Ovary (tissue), 7 donors: ENCODE measurements at regions not wholly inside any gene's neighbourhood (a gene's known extent, or its start where the extent isn't known, plus 50 kb on each side); places are given as distances from the start of the nearest gene placed in this dataset.

Experiments
- DNase-seq, 5 donors: peaks; one replicate each; pipeline ENCODE4 v3.0.0-alpha.2; 2019 to 2020
- H3K27ac ChIP-seq, 2 donors: fragments of 200-600 bp; one replicate each; pipeline versions ENCODE4 v1.5.1 to v1.8.0; 2019 to 2022
- H3K27me3 ChIP-seq: fragments of 200-600 bp; one replicate; pipeline ENCODE4 v1.8.0; 2022
- H3K36me3 ChIP-seq: fragments of 200-600 bp; sonication (generic); one replicate; pipeline ENCODE4 v1.5.1; 2019
- H3K4me1 ChIP-seq: one replicate; pipeline ENCODE4 v1.8.1; 2013; ENCODE audit warnings: mild to moderate bottlenecking, moderate library complexity; ENCODE audit not compliant: insufficient read depth
- H3K4me3 ChIP-seq: fragments of 200-600 bp; sonication (generic); one replicate; pipeline ENCODE4 v1.5.1; 2017
- H3K9me3 ChIP-seq, 2 donors: fragments of 200-600 bp in 1 of 2; sonication (generic) in 1 of 2; one replicate each; pipeline versions ENCODE4 v1.5.1 to v1.8.1; 2013 to 2019; ENCODE audit warnings: mild to moderate bottlenecking in 1 of 2, moderate library complexity in 1 of 2
- CTCF ChIP-seq, 3 donors: fragments of 450-650 bp in 2 of 3; fragments of 200-600 bp in 1 of 3; IDR thresholded peaks; one replicate each; pipeline versions ENCODE4 v1.5.1 to v1.8.0; 2016 to 2022; ENCODE audit warnings: antibody characterized with exemption in 3 of 3, mild to moderate bottlenecking in 1 of 3
- EP300 ChIP-seq: sonication (generic); formaldehyde crosslinking; IDR thresholded peaks from one replicate; pipeline ENCODE4 v1.6.1; 2017; ENCODE audit warnings: antibody characterized with exemption
- POLR2A ChIP-seq: fragments of 450-650 bp; IDR thresholded peaks from one replicate; pipeline ENCODE4 v1.6.1; 2017; ENCODE audit warnings: antibody characterized with exemption, mild to moderate bottlenecking, moderate library complexity
- WGBS, 3 donors: extraction: QIAGEN DNeasy Blood & Tissue Kit in 1 of 3; methylation state at CpG; one replicate each; pipeline versions ENCODE4 v1.1.5 to v1.1.7; 2013 to 2017; 5-methylcytosine and 5-hydroxymethylcytosine counted together
- intact Hi-C, 4 donors: fragments of 100-400 bp; cut with DNase I; formaldehyde crosslinking; loops; one replicate each; pipeline versions ENCODE4 v1.11.0 to v1.15.1; 2022 to 2023
- donor health status: DM: no; HTN: no; CAD: no; lungs with moderate emphysema.
- donor health status: DM: no; HTN: no; CAD: no.
- donor health status: Bipolar disorder and iron deficiency.
- donor health status: DM: no; HTN: no; CAD: no.
- donor health status: DM: yes; HTN: yes; CAD: no.

GRCh38 chr6:11362564-11362963 lies 130.1 kb upstream of the NEDD9 start:
- no peak overlapping the region for H3K4me3 ChIP-seq
- no peak overlapping the region for H3K27ac ChIP-seq
- no peak for DNase-seq
- no peaks in the 10 kb centered on the region for H3K27me3 ChIP-seq
- no peak for TF ChIP-seq EP300
- TF ChIP-seq POLR2A: no peak
- no peak for TF ChIP-seq CTCF (IDR thresholded peaks at IDR 0.05)
- 87 to 97% (median 90%) methylated on average over 1 of the region's 1 CpG for WGBS, 3 donors
- intact Hi-C loops: no loop called here
- H3K4me1 ChIP-seq: no peaks in the 10 kb centered on the region
- no peaks in the 10 kb centered on the region for H3K36me3 ChIP-seq
- H3K9me3 ChIP-seq: no peaks in the 10 kb centered on the region

GRCh38 chr6:11358904-11359830 lies 126.7 kb upstream of the NEDD9 start:
- no peaks in the 10 kb centered on the region for H3K27me3 ChIP-seq
- no peaks in the 10 kb centered on the region for H3K36me3 ChIP-seq
- peaks cover 4% of the 10 kb centered on the region for H3K4me1 ChIP-seq
- intact Hi-C loops: no loop called here
- TF ChIP-seq EP300: no peak
- no peak for TF ChIP-seq POLR2A
- no peak for TF ChIP-seq CTCF (IDR thresholded peaks at IDR 0.05)
- H3K9me3 ChIP-seq: no peaks in the 10 kb centered on the region
- no peak overlapping the region for H3K4me3 ChIP-seq
- H3K27ac ChIP-seq: no peak overlapping the region
- no peak for DNase-seq
- WGBS, 3 donors: 54 to 56% (median 55%) methylated on average over 4 of the region's 4 CpGs

- intact Hi-C loops: no loop called here
Measured at GRCh38 chr6:11357285-11357684, 124.8 kb upstream of the NEDD9 start.

More at GRCh38 chr6:11357285-11357684, 124.8 kb upstream of the NEDD9 start:
- no peaks in the 10 kb centered on the region for H3K36me3 ChIP-seq
- H3K4me3 ChIP-seq: no peak overlapping the region
- 86 to 89% (median 89%) methylated on average over 7 of the region's 7 CpGs for WGBS, 3 donors
- no peaks in the 10 kb centered on the region for H3K9me3 ChIP-seq
- TF ChIP-seq CTCF (IDR thresholded peaks at IDR 0.05): no peak
- no peak for TF ChIP-seq EP300
- TF ChIP-seq POLR2A: no peak
- DNase-seq: no peak
- no peaks in the 10 kb centered on the region for H3K27me3 ChIP-seq
- no peak overlapping the region for H3K27ac ChIP-seq
- peaks cover 4% of the 10 kb centered on the region for H3K4me1 ChIP-seq
